ENCODE measurements at regions not wholly inside any gene's neighbourhood (a gene's known extent, or its start where the extent isn't known, plus 50 kb on each side); places are given as distances from the start of the nearest gene placed in this dataset.
"Not testable (repeated sequence)": the region's sequence is repeated elsewhere in the genome, so short reads cannot be mapped to it uniquely, and the experiment has no call there.

DNA sequence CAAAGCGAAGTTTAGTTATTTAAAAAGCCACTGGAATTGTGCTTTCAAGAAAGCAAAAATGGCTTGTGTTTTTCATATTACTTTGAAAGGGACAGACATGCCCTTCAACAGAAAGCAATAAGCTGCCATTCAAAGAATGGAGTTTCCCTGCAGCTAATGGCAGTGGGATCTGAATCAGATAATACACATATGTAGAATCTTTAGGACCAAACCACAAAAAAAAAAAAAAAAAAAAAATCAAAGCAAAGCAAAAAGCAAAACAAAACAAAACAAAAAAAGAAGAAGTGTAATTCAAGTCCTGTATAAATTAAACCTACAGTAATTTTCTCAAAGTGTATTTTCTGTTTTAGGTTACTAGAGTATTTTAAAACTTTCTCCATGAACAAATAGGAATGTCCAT, 63.6 kb upstream of the ZNF217 start:
- Histone ChIP-seq H3K4me3 (replicated peaks; ENCODE audit: low read depth, low read length) (no peak overlapping the region), H3K27me3 (replicated peaks; ENCODE audit: control insufficient read depth, insufficient read depth, low read length) (no peaks in the 10 kb centered on the region), H3K36me3 (ENCODE audit: control insufficient read depth, insufficient read depth, low read length) (no peaks in the 10 kb centered on the region)
- TF ChIP-seq, protein P1, sequence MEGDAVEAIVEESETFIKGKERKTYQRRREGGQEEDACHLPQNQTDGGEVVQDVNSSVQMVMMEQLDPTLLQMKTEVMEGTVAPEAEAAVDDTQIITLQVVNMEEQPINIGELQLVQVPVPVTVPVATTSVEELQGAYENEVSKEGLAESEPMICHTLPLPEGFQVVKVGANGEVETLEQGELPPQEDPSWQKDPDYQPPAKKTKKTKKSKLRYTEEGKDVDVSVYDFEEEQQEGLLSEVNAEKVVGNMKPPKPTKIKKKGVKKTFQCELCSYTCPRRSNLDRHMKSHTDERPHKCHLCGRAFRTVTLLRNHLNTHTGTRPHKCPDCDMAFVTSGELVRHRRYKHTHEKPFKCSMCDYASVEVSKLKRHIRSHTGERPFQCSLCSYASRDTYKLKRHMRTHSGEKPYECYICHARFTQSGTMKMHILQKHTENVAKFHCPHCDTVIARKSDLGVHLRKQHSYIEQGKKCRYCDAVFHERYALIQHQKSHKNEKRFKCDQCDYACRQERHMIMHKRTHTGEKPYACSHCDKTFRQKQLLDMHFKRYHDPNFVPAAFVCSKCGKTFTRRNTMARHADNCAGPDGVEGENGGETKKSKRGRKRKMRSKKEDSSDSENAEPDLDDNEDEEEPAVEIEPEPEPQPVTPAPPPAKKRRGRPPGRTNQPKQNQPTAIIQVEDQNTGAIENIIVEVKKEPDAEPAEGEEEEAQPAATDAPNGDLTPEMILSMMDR (IDR thresholded peaks at IDR 0.05; ENCODE audit: insufficient read depth, low read length, poor library complexity, severe bottlenecking), result no peak
- DNase-seq (ENCODE audit: extremely low read depth, insufficient read length), result no peak

DNA sequence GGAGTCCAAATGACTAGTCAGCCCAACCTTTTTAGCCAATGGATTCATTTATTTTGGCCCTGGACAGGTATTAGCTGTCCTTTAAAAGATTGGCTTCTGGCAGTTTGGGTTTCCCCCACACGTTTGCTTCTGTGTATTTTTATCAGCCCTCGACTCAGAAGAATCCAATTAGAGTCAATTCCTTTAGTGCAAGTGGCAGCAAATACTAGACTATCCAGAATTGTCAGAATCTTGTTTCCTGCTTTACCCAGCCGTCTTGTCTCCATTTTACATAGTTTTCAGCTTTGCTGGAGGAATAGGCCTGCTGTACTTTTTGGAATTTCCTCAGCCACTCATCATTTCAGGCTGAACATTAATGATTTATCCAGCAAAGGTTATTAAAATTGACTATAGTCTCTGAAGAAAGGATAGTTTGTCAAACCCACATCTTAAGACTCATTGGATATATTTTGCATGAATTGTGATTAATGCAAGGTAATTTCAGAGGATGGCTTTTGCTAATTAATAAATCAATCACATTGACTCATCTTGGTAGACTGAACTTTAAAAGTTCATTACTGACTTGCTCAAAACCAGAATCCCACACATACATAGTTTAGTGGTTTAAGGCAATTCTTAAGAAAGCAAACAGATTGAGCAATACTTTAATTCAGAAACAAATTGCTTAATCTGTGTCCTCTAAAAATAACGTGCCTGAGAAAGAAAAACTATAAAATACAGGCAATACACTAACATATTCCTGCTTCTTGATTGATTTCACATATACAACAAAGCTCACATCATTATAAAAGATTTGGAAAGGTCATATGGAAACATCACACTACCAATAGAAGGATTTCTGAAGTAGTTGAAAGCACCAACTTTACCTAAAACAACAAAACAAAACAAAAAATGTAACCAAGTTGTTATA, 62.9 kb upstream of the ZNF217 start:
- peak; percentile 56 for DNase-seq (ENCODE audit: extremely low read depth, insufficient read length)
- TF ChIP-seq, protein P1 (IDR thresholded peaks at IDR 0.05; ENCODE audit: insufficient read depth, low read length, poor library complexity, severe bottlenecking), result no peak

DNA sequence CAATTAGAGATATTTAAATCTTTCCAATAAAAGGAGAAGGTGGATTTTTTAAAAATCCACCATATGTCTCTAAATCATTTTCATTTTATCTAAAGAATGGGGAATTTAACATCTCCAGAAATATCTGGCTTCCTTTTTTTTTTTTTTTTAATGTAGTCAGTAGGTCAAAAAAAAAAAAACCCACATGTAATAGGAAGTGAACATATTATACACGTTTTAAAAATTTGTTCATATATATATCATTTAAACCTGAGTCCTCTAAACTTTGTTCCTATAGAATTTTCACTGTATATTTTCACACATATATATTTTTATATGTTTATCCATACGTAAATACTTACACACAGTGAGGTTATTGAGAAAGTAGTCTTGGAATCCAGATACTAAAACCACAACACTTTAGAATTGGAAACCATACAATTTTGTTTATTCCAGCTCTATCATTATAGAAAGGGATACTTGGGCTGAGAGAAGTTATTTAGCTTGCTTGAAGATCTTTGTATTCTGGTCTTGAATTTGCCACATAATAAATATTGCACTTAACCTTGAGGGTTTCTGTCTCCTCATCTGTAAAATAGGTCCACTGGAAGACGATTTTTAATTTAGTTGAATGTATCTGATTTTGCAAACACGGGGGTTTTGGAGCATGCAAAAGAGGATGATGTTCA, 62.1 kb upstream of the ZNF217 start:
- DNase-seq (ENCODE audit: extremely low read depth, insufficient read length), result no peak
- Histone ChIP-seq H3K4me3 (replicated peaks; ENCODE audit: low read depth, low read length) (no peak overlapping the region), H3K36me3 (ENCODE audit: control insufficient read depth, insufficient read depth, low read length) (no peaks in the 10 kb centered on the region), H3K27me3 (replicated peaks; ENCODE audit: control insufficient read depth, insufficient read depth, low read length) (no peaks in the 10 kb centered on the region)
- TF ChIP-seq, protein P1 (IDR thresholded peaks at IDR 0.05; ENCODE audit: insufficient read depth, low read length, poor library complexity, severe bottlenecking), result no peak

More for the DNA sequence above, 62.9 kb upstream of the ZNF217 start:
- Histone ChIP-seq H3K27me3 (replicated peaks; ENCODE audit: control insufficient read depth, insufficient read depth, low read length) (no peaks in the 10 kb centered on the region), H3K36me3 (ENCODE audit: control insufficient read depth, insufficient read depth, low read length) (no peaks in the 10 kb centered on the region), H3K4me3 (replicated peaks; ENCODE audit: low read depth, low read length) (peak overlapping the region; percentile 10; the same call in 1 of the 2 replicates)

DNA sequence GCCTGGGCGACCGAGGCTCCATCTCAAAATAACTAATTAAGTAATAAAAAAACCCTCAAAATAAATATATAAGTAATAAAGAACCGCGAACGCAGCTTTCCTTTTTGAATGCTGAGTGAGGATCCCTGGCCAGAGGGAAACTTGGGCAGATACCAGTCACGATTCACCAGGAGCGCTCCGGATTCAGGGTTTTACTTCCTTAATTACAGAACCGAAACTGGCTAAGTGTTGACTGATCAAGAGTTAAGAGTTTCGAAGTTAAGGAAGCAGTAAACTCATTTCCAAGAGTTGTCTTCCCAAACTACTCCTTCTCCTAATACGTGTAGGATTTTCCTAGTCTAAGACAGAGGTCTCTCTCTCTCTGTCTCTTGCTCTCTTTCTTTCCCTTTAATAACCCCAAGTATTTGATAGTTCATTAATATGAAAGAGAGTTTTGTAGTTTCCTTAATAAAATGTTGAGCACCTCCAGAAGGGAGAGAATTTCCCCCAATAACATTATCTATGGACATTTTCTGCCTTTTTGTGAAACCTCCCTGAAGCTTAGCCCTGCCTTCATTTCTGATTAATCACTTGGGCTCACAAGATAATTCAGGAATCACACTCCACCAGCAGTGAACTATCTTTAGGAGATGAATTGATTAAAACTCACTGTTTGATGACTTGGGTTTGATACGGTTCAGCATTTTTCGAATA, 61.4 kb upstream of the ZNF217 start:
- no peaks in the 10 kb centered on the region for H3K27me3 ChIP-seq (replicated peaks; ENCODE audit: control insufficient read depth, insufficient read depth, low read length)
- H3K4me3 ChIP-seq (replicated peaks; ENCODE audit: low read depth, low read length), result peak overlapping the region; percentile 11
- no peaks in the 10 kb centered on the region for H3K36me3 ChIP-seq (ENCODE audit: control insufficient read depth, insufficient read depth, low read length)
- DNase-seq (ENCODE audit: extremely low read depth, insufficient read length), result peak; percentile 60
- TF ChIP-seq, protein P1 (IDR thresholded peaks at IDR 0.05; ENCODE audit: insufficient read depth, low read length, poor library complexity, severe bottlenecking), result no peak

DNA sequence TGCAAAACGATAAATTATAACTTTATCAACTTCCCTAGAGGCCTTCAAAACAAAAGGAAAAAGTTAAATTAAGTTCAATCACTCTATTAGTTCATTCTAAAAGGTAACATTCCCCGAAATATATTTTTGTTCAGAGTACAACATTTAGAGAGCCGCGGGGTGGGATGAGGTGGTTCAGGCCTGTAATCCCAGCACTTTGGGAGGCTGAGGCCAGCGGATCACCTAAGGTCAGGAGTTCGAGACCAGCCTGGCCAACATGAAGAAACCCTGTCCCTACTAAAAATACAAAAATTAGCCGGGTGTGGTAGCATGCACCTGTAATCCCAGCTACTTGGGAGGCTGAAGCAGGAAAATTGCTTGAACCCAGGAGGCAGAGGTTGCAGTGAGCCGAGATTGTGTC, 60.9 kb upstream of the ZNF217 start:
- not testable (repeated sequence) for H3K36me3 ChIP-seq (ENCODE audit: control insufficient read depth, insufficient read depth, low read length); H3K27me3 ChIP-seq (replicated peaks; ENCODE audit: control insufficient read depth, insufficient read depth, low read length); DNase-seq (ENCODE audit: extremely low read depth, insufficient read length); H3K4me3 ChIP-seq (replicated peaks; ENCODE audit: low read depth, low read length)
